Gastrocnemius medialis (tissue), 4 donors: ENCODE measurements at regions not wholly inside any gene's neighbourhood (a gene's known extent, or its start where the extent isn't known, plus 50 kb on each side); places are given as distances from the start of the nearest gene placed in this dataset.
A peak's percentile ranks its signal among the peaks of the same experiment; 100 is the strongest.

ENCODE experiments used
- ATAC-seq, 2 donors: fragments of 150-250 bp; one replicate each; pipeline ENCODE4 v1.9.1; 2016
- DNase-seq, 2 donors: peaks; one replicate each; pipeline ENCODE4 v3.0.0-alpha.2; 2019
- H3K27ac ChIP-seq, 4 donors: fragments of 200-600 bp; sonication (generic); 1 replicate in 1 of 4; 2 replicates in 3 of 4; pipeline ENCODE4 v1.5.1; 2016 to 2018; ENCODE audit warnings: mild to moderate bottlenecking in 2 of 4, moderate library complexity in 1 of 4
- H3K27me3 ChIP-seq, 3 donors: fragments of 200-600 bp; sonication (generic) in 2 of 3; 1 replicate in 1 of 3; 2 replicates in 2 of 3; pipeline versions ENCODE4 v1.5.1 to v1.6.0; 2016 to 2019; ENCODE audit warnings: mild to moderate bottlenecking in 1 of 3, moderate library complexity in 1 of 3
- H3K36me3 ChIP-seq, 2 donors: fragments of 200-600 bp; sonication (generic) in 1 of 2; one replicate each; pipeline ENCODE4 v1.5.1; 2017 to 2018
- H3K4me1 ChIP-seq, 2 donors: fragments of 200-600 bp; sonication (generic) in 1 of 2; one replicate each; pipeline ENCODE4 v1.5.1; 2016 to 2017; ENCODE audit warnings: mild to moderate bottlenecking in 2 of 2
- H3K4me3 ChIP-seq, 4 donors: fragments of 200-600 bp; sonication (generic) in 3 of 4; 1 replicate in 1 of 4; 2 replicates in 3 of 4; pipeline ENCODE4 v1.5.1; 2016 to 2019; ENCODE audit warnings: mild to moderate bottlenecking in 2 of 4
- H3K9me3 ChIP-seq, 3 donors: fragments of 200-600 bp; sonication (generic) in 2 of 3; 1 replicate in 1 of 3; 2 replicates in 2 of 3; pipeline ENCODE4 v1.5.1; 2016 to 2019
- CTCF ChIP-seq, 5 experiments: fragments of 450-650 bp in 3 of 5; fragments of 200-600 bp in 2 of 5; sonication (generic) in 2 of 5; IDR thresholded peaks in 4 of 5; conservative IDR thresholded peaks in 1 of 5; 1 replicate in 4 of 5; 2 replicates in 1 of 5; pipeline ENCODE4 v1.5.1; 2016 to 2019; ENCODE audit warnings: antibody characterized with exemption in 5 of 5, mild to moderate bottlenecking in 3 of 5, moderate library complexity in 3 of 5
- POLR2A ChIP-seq, 2 donors: fragments of 450-650 bp; IDR thresholded peaks; one replicate each; pipeline ENCODE4 v1.6.1; 2017; ENCODE audit warnings: antibody characterized with exemption in 2 of 2, mild to moderate bottlenecking in 2 of 2, moderate library complexity in 2 of 2
- in situ Hi-C, 4 donors: fragments of 200-750 bp; cut with MboI; loops; one replicate each; pipeline versions ENCODE4 v1.15.0 to v1.8.0; 2017; ENCODE audit warnings: low sequenced_read_pairs in 4 of 4
- intact Hi-C: fragments of 100-400 bp; cut with DNase I; formaldehyde crosslinking; loops from one replicate; pipeline ENCODE4 v1.15.1; 2023; ENCODE audit warnings: low total_unique reads

GRCh38 chr18:33840212-33840593 lies 262.2 kb downstream of the ASXL3 start:
- no peak for ATAC-seq
- no peak for TF ChIP-seq POLR2A (IDR thresholded peaks at IDR 0.05)
- no peak for TF ChIP-seq CTCF (IDR thresholded peaks at IDR 0.05 in 4 of 5, conservative IDR thresholded peaks at IDR 0.05 in 1 of 5)
- Histone ChIP-seq H3K4me3 (no peak overlapping the region), H3K27me3 (no peaks in the 10 kb centered on the region), H3K27ac (no peak overlapping the region), H3K36me3 (no peaks in the 10 kb centered on the region), H3K4me1 (no peaks in the 10 kb centered on the region), H3K9me3 (no peaks in the 10 kb centered on the region)
- intact Hi-C loops, result no loop called here
- in situ Hi-C loops, result loop anchor here in 1 of 4 donors (25.0 kb wide), 1 partner anchor 103 kb away; no protein-coding TSS in a partner anchor
- DNase-seq, result no peak

- Histone ChIP-seq H3K4me3 (no peak overlapping the region), H3K9me3 (no peaks in the 10 kb centered on the region), H3K36me3 (no peaks in the 10 kb centered on the region), H3K27me3 (no peaks in the 10 kb centered on the region), H3K4me1 (no peaks in the 10 kb centered on the region), H3K27ac (no peak overlapping the region)
- intact Hi-C loops (no loop called here), in situ Hi-C loops (loop anchor here in 1 of 4 donors (25.0 kb wide), 1 partner anchor 102 kb away; no protein-coding TSS in a partner anchor)
- no peak for ATAC-seq
- TF ChIP-seq CTCF (IDR thresholded peaks at IDR 0.05 in 4 of 5, conservative IDR thresholded peaks at IDR 0.05 in 1 of 5) (peak in 2 of 5 experiments; percentile 29 to 47), POLR2A (IDR thresholded peaks at IDR 0.05) (no peak)
- DNase-seq, result no peak
Observed at GRCh38 chr18:33839452-33840211, 261.6 kb downstream of the ASXL3 start.

GRCh38 chr18:33838054-33838453 lies 260.0 kb downstream of the ASXL3 start:
- Histone ChIP-seq H3K27me3 (no peaks in the 10 kb centered on the region), H3K36me3 (no peaks in the 10 kb centered on the region), H3K4me1 (no peaks in the 10 kb centered on the region), H3K4me3 (no peak overlapping the region), H3K9me3 (no peaks in the 10 kb centered on the region), H3K27ac (no peak overlapping the region)
- in situ Hi-C loops, result loop anchor here in 1 of 4 donors (25.0 kb wide), 1 partner anchor 101 kb away; no protein-coding TSS in a partner anchor
- TF ChIP-seq CTCF (IDR thresholded peaks at IDR 0.05 in 4 of 5, conservative IDR thresholded peaks at IDR 0.05 in 1 of 5), result no peak
- no peak for TF ChIP-seq POLR2A (IDR thresholded peaks at IDR 0.05)
- ATAC-seq, result no peak
- DNase-seq, result no peak
- intact Hi-C loops, result no loop called here

GRCh38 chr18:33837191-33837590 lies 259.2 kb downstream of the ASXL3 start:
- H3K4me1 ChIP-seq, result no peaks in the 10 kb centered on the region
- H3K36me3 ChIP-seq, result no peaks in the 10 kb centered on the region
- TF ChIP-seq POLR2A (IDR thresholded peaks at IDR 0.05) (no peak), CTCF (IDR thresholded peaks at IDR 0.05 in 4 of 5, conservative IDR thresholded peaks at IDR 0.05 in 1 of 5) (no peak)
- in situ Hi-C loops (loop anchor here in 1 of 4 donors (25.0 kb wide), 1 partner anchor 100 kb away; no protein-coding TSS in a partner anchor), intact Hi-C loops (no loop called here)
- no peaks in the 10 kb centered on the region for H3K27me3 ChIP-seq
- ATAC-seq, result no peak
- H3K9me3 ChIP-seq, result no peaks in the 10 kb centered on the region
- no peak overlapping the region for H3K4me3 ChIP-seq
- no peak overlapping the region for H3K27ac ChIP-seq
- no peak for DNase-seq
